HG02642 (cell line): ENCODE measurements at regions not wholly inside any gene's neighbourhood (a gene's known extent, or its start where the extent isn't known, plus 50 kb on each side); places are given as distances from the start of the nearest gene placed in this dataset.
"Not testable (repeated sequence)": the region's sequence is repeated elsewhere in the genome, so short reads cannot be mapped to it uniquely, and the experiment has no call there.

ENCODE experiments used
- ATAC-seq: cut with Tn5 transposase; IDR thresholded peaks from one replicate; pipeline ENCODE4 v1.9.1; 2021; ENCODE audit warnings: mild to moderate bottlenecking; ENCODE audit not compliant: unreplicated experiment, poor library complexity

DNA sequence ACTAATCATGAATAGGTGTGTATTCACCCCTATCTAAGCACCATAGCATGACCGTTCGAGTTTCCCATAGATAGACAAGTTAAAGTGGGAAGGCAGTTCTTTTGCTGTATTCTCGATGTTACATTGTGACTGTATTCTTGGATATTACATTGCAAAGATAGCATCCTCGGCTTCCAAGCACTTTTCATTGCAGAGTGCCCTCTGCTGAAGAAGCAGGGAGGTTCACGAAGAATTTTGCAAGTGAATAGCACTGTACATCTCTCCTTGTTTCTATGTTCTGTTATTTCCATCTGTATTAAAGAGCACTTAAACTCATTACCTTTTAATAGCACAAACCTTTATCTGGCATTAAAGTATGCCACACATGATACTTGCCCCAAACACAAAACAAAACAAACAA is 426.7 kb upstream of the ARX start:
- ATAC-seq: no peak

DNA sequence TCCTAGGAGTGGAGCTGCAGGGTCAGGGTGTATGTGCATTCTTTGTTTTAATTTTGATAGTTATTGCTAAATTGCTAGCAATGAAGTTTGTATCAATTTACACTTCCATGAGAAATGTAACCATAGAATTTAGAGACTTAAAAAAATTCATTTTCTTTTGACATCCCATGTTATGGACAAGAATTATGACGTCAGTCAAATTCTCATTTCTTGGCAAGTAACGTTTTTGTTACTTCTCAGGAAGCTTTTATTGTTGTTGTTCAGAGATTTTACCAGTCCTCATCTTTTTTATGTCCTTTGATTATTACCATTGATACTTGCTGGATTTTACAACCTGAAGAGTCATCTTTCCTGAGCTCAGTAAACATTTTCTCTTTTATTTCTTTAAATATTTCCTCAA is 417.5 kb upstream of the ARX start:
- ATAC-seq: no peak

GRCh38 chrX:25432396-25432795 is 416.6 kb upstream of the ARX start:
- no peak for ATAC-seq

DNA sequence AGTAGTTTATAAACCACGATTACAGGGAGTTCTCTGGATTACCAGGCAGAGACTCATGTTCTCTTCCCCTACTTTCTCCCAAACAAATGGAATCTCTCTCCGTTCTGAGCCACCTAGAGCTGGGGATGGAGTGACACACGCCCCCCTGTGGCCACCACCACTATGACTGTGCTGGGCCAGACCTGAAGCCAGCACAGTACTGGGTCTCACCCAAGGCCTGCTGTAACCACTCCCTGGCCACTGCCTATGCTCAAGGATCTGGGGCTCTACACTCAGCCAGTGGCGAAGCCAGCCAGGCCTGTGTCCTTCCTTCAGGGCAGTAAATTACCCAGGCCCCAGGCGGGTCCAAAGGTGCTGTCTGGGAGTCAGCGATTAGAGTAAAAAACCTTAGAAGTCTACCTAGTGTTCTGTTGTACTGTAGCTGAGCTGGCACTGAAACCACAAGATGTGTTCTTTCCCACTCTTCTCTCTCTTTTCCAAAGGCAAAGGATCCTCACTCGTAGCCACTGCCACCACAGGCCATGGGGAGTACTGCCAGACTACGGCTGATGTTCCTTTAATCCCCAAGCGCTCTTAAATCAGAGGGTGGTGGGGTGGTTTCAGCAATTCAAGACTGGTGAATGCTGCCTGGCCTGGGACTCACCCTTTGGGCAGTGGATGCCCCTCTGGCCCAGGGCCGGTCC is 412.2 kb upstream of the ARX start:
- ATAC-seq: no peak

DNA sequence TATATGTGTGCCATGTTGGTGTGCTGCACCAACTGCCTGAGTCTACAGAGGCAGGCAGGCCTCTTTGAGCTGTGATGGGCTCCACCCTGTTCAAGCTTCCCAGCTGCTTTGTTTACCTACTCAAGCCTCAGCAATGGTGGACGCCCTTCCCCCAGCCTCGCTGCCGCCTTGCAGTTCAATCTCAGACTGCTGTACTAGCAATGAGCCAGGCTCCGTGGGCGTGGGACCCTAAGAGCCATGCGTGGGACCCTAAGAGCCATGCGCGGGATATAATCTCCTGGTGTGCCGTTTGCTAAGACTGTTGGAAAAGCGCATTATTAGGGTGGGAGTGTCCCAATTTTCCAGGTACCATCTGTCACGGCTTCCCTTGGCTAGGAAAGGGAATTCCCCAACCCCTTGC is 388.4 kb upstream of the ARX start:
- not testable (repeated sequence) for ATAC-seq

- no peak for ATAC-seq
Observed at GRCh38 chrX:25389266-25389665, 373.5 kb upstream of the ARX start.

DNA sequence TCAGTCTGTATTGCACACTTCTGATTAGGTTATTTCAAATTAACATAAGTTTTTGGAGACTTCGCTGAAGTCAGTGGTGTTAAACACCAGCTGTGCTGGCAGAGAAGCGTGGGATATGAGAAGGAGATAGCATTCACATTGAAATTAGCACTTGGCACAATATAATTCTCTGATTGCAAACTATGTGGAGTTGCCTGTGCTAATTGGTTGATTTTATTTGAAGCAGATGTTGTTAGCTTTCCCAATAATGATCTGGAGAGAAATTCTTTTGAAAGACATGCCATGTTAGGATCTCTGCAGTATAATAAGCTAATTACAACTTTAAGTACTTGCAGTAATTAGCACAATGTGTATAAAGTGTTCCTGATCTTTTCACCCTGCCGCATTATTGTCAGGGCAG is 367.4 kb upstream of the ARX start:
- no peak for ATAC-seq

DNA sequence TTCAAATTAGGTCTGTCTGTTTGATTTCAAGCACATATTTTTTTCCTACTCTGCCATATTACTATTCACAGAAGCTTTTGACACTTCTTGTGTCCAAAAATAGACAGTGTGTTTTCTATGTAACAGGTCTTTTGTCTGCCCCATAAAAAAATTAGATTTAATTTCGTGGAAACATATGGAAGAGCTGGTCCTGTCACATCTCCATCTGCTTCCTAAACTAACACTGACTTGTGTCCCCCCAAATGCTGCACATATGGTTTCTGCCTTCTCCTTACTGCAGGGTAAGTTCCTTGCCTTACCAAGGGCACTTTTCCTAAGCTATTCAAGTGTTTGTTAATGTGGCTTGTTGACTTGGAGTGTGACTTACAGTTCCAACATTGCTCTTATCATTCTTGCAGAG is 340.7 kb upstream of the ARX start:
- no peak for ATAC-seq

GRCh38 chrX:25344161-25344936 is 328.6 kb upstream of the ARX start:
- no peak for ATAC-seq

DNA sequence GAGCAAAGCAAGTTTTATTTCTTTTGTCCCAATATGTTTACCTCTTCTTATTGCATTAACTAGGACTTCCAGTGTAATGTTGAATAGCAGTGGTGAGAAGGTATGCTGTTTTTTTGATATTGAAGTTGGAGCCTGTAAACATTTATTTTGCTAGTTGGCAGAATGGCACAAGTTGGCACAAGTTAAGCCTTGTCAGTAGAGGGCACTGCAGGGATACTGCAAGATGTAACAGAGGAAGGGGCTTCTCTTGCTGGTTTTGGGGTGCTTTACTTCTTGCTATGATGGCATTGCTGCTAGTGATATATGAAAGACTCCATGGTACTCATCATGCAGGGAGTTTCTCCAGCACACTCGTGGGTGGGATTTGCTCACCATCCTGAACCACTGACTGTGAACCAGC is 327.3 kb upstream of the ARX start:
- no peak for ATAC-seq

GRCh38 chrX:25337841-25338240 is 322.1 kb upstream of the ARX start:
- no peak for ATAC-seq

DNA sequence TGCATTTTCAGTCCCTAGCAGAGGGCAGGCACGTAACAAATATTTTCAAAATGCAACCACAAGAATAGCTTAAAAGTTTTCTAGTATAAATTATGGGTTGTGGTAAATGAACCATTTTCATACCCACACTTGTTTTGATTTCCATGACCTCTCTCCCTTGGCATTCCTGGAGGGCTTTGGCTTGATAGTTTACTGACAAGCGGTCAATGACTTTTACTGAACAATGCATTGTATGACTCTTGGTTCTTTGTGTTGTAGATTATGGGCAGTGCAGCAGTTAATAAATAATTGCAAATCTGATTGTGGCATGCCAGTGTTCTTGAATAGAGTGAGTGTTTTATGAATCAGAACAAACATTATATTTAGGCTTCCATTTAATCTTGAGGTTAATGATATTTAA is 285.2 kb upstream of the ARX start:
- ATAC-seq: no peak

- no peak for ATAC-seq
Observed at GRCh38 chrX:25296850-25297249, 281.1 kb upstream of the ARX start.

DNA sequence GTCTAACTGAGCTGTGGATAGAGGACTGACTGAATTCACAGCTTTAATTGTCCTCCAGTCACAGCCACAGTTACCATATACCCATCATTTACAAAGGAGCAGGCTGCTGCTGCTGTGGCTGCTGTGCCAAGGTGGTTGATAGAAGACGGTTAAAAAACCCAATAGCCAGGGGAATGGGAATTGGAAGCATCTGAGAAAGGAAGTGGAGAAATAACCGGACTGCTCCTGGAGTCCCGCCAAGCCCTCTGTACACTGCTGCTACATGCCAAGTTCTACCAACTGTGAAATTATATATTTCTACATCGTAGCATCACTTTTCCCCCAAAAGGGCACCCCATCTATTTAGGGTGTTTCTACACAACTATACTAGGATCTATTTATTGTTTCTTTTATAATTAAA is 279.7 kb upstream of the ARX start:
- ATAC-seq: no peak

- ATAC-seq: no peak
Observed at GRCh38 chrX:25290132-25290531, 274.4 kb upstream of the ARX start.

DNA sequence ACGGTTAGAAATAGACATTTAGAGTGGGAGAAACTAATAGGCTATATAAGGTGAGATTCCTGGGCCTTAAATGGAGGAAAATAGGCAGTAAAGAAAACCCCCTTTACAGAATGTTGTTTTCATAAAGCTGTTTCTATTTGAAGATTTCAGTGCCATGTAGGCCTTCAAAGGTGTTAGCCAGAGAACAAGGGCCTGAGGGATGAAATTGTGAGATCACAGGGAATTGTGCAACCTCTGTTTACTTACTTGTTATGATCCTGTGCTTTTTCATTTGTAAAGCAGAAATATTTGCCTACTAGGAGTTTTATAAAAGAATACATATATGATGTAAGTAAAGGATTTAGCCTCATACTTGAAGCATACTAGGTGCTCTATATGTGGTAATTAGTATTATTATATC is 272.9 kb upstream of the ARX start:
- ATAC-seq: no peak

DNA sequence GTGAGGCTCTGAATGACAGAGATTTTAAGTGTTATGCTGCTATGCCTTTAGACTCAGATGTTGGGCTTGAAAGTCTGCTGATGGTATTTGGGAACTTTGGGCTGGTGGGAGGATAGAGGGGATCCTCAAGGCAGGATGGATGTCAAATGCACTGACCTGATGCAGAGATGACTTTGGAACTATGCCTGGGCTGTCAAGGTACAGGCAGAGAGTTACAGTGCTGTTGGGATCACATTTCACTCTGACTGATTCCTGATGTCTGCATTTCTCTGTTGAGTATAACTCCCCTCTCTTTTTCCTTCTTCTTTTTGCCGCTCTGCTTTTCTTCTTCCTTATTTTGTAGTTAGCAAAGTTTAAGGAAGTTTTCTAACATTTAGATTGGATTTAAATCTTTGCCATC is 271.8 kb upstream of the ARX start:
- ATAC-seq: no peak

DNA sequence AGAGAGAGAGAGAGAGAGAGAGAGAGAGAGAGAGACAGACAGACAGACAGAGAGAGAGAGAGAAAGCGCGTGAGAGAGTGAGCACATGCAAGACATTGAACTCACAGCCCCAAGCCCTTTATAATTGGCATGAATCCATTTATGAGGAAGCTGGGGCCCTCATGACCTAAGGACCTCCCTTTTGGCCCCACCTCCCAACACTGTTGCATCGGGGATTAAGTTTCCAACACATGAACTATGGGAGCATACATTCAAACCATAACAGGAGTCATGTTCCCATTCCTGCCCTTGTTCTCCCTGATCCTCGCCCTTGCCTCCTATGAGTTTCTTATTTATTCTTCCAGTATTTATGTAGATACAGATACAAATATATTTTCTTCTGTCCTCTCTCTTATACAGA is 269.8 kb upstream of the ARX start:
- no peak for ATAC-seq

GRCh38 chrX:25279510-25279909 is 263.7 kb upstream of the ARX start:
- no peak for ATAC-seq

GRCh38 chrX:25278341-25278740 is 262.6 kb upstream of the ARX start:
- no peak for ATAC-seq

DNA sequence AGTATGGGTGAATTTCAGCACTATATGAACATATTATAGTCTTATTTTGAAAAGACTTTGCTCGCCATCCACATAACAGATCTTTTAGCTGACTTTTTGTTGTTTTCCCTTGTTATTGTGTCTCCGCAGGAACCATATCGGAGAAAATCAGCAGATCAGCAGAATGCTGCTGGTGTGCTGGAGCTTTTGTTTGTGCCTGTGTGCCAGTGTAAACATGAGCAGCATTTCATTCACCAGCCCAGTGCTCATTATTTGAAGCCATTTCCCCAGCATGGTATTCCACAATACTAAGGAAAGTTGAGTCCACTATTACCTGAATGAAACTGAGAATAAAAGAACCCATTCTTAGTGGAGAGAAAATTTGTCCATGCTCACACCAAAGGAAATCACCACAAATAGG is 261.8 kb upstream of the ARX start:
- ATAC-seq: no peak

GRCh38 chrX:25275159-25275558 is 259.4 kb upstream of the ARX start:
- no peak for ATAC-seq
